HT-29 (cell line): ENCODE measurements at regions not wholly inside any gene's neighbourhood (a gene's known extent, or its start where the extent isn't known, plus 50 kb on each side); places are given as distances from the start of the nearest gene placed in this dataset.

Experiments
- DNase-seq: peaks from one replicate; pipeline ENCODE4 v3.0.0-alpha.2; 2015; ENCODE audit warnings: low spot score

DNA sequence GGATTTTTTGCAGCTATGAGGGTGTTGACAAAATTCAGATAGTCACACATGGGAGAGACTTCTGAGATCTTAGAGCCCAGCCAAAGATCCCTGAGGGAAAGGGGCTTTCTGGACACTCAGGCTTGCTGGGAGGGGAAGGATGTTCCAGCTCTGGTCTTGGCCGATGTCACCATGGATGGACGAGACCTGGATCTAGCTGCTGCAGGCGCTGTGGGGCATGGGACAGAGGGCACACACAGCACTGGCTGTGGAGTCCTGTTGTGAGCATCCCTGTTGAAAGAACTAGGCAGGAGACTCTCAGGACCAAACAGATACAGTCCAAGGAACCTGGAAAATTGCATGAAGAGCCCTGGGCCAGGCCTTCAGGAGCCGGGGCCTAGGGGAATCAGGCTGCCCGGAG lies 80.1 kb upstream of the SDK2 start:
- DNase-seq, result no peak

- no peak for DNase-seq
Measured at GRCh38 chr17:73724990-73725389, 80.7 kb upstream of the SDK2 start.

DNA sequence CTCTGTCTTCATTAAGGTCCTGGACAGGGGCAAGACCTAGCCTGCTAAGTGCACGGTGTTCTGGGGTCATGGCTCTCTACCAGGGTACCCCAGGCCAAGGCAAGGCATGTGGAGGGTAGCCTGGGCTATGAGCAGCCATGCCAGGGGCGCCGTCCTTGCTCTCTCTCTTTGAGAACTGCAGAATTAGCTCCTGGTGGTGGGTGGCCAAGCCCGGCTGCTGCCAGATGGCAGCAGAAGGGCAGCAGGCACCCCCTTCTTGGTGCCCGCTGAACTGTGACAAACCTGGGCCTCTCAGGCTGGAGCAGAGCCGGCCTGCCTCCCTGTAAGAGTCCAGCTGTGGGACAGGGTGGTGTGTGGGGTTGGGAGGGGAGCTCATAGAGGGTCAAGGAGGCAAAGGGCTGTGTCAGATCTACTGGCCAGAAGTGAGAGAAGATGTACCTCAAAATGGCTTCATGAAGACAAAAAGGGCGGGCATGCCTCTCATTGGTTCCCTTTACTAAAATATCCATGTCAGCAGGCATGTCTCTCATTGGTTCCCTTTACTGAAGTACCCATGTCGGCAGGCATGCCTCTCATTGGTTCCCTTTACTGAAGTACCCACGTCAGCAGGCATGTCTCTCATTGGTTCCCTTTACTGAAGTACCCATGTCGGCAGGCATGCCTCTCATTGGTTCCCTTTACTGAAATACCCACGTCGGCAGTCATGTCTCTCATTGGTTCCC lies 81.7 kb upstream of the SDK2 start:
- DNase-seq, result no peak

- no peak for DNase-seq
Measured at GRCh38 chr17:73727941-73728340, 83.7 kb upstream of the SDK2 start.

DNA sequence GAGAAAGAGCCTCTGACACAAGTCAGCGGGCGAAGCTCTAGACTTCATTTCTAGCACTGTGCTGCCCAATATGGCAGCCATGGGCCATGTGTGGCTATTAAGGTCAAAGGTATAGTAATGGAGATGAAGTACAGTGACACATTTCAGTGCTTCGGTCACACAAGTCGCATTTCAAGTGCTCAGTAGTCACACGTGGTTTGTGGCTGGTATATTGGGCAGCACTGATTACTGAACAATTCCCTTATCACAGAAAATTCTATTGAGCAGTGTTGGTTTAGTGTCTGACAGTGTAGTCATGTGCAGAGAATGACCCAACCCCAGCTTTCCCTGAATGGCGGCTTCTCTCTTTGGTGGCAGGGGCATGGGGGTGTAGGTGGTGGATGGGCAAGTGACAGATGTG lies 84.9 kb upstream of the SDK2 start:
- DNase-seq, result no peak

GRCh38 chr17:73731733-73732132 lies 87.5 kb upstream of the SDK2 start:
- DNase-seq, result no peak

- no peak for DNase-seq
Measured at GRCh38 chr17:73733517-73733916, 89.3 kb upstream of the SDK2 start.

DNA sequence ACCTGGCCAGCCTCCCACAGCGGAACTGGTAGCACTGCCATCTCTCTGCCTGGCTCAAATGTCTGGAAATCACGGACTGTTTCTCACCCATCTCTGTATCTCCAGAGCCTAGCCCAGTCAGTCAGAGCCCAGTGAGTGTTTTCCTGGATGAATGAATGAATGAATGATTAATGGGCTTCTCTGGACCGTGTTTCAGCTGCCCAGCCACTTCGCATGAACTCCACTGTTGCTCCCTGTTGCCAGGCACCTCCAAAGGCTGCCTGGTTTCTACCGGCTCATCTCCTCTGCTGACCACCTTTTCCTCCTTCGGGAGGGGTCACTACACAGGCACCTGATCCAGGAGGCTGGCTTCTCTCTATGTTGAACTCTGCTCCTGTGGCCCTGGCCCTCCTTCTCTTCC lies 91.0 kb upstream of the SDK2 start:
- DNase-seq, result no peak

DNA sequence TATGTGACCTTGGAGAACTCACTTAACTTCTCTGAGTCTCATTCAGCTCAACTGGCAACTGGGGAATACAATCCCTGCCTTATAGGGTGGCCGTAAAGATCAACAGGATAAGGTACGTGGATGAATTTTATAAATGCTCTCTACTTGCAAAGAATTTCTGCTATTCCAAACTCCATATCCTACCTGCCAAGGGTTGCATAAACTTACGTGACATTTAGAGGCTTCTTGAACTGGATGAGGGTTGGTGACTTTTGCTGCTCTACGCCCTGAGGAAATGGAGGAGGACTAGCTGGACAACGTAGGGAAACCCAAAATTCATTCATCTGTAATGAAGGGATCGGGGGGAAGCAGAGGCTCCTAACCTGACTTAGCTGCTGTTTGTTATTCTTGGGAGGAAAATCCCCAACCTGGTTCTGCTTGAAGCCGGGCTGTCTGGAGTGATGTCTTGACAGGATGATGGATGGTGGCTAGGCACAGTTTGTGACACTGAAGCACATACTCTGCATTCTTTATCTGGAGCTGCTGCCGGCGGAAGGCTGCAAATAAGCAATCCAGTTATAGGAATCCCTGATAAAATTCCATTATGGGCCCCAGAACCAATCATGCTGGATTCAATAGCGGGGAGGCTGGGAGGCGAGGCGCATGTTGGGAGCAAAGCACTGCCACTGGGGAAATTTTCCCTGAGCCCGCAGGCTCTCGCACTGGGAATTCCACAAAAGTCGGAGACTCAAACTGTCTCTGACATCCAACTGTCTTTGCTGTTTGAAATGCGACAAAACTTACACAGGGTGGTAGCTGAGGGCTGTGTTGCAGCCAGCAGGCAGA lies 94.7 kb upstream of the SDK2 start:
- no peak for DNase-seq

DNA sequence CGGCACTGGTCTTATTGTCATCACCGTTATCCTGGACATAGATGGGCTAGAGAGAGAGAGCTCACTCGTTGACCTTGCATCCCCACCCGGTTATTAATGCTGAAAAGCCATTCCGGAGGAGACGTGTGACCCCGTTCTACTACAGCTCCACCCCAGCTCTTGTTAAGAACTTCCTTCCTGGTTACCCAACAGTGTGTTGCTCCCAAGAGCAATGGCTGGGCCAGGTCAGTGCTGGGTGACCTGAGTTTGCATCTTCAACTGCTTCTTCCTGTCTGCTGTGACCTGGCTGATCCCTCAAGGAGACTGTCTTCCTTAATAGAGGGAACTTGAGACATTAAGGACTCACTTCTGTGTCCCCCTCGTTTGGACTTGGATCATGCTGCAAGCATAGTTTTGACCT lies 96.1 kb upstream of the SDK2 start:
- DNase-seq, result no peak

- no peak for DNase-seq
Measured at GRCh38 chr17:73742948-73743381, 98.7 kb upstream of the SDK2 start.

DNA sequence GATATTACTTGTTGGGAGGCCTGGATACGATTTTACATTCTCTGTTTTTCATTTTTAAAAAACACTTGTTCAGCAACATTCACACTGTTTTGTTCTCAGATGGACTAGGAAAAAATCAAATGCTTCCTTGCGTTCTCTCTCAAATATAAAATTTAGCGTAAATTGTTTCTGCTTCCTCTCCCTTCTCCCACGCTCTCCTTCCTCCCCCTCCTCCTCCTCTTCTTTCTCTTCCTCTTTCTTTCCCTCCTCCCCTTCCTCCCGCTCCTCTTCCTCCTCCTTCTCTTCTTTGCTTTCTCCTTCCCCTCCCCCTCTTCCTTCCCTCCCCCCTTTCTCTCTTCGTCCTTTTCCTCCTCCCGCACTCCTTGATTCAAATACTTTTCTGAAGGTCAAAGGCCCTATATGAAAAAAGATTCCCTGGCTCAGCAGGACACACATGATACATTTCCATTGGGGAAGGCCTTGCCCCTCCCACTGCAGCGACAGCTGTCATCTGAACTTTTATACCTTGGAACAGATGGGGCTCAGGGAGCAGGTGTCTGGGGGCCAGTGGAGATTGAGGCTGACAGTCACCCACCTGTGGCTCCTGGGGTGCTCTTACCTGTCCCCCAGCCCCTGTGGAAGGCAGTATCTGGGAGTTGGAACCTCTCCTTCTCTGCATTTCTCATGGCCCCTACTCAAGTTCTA lies 99.4 kb upstream of the SDK2 start:
- no peak for DNase-seq

- no peak for DNase-seq
Measured at GRCh38 chr17:73744411-73744810, 100.2 kb upstream of the SDK2 start.

DNA sequence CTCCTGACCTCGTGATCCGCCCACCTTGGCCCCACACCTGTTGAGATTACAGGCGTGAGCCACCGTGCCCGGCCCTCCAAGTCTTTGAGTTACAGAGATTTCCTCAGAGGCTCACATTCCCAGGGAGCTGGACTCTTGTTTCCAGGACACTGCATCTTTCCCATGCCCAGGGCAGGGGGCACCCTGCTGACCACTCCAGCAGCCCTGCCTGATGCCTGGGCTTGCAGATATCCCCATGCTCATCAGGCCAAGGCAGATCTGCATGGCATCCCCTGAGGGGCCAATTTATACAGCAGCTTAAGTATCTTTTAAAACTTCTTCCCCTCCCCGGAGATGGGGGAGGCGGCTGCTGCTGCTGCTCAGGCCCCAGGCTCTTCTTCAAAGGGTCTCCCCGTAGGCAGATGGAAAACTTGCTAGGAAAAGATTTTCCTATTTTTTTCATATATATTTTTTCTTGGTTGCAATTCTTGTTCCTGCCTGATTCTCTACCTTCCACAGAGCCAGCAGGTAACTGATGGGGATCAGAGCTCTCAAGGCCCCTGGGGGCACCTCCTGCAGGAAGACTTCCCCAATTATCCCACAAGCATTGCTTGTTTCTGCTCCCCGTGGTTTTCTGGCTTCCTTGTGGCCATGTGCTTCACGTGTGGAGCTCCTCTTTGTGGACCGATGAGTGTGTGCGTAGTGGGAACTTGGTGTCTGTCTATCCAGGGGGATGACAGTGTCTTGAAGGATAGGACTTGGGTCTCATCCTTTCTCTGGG lies 102.2 kb upstream of the SDK2 start:
- no peak for DNase-seq

DNA sequence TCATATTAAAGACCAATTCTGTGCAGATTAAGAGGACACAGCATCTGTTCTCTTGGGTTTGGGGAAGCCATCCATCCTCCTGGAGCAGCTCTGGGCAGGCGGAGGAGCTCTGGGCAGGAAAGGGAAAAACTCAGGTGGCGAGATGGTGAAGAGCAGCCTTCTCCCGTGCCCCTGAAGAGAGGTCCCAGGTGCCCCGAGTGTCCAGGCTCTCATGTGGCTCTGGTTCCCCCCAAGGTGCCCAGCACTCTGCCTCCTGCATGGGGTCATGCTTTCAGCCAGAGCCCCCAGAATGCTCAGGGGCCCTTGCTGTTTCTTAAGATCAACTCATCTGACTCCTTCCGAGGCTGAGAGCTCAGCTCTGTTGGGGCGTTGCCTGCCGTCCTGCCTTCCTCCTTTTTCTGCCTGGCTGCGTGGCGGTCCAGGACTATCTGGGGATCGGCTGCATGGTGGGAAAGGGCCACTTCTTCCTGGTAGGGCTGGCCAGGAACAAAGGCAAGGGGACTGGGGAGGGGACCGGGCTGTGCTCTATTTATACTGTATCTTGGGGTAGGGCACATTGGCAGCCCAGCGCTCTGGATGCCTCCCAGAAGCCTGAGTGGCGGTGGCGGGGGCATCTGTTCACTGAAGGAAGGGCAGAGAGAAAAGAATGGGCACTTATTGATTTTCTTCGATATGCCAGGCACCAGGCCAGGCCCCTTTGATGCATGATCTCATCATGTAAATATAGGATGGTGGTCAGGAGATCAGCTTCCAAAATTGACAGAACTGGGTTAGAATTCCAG lies 103.2 kb upstream of the SDK2 start:
- DNase-seq, result no peak

GRCh38 chr17:73748508-73748907 lies 104.3 kb upstream of the SDK2 start:
- DNase-seq, result no peak

GRCh38 chr17:73749337-73749823 lies 105.1 kb upstream of the SDK2 start:
- DNase-seq, result no peak

- DNase-seq, result no peak
Measured at GRCh38 chr17:73749928-73750605, 105.8 kb upstream of the SDK2 start.

- no peak for DNase-seq
Measured at GRCh38 chr17:73750975-73751374, 106.7 kb upstream of the SDK2 start.
